ENCODE measurements at regions not wholly inside any gene's neighbourhood (a gene's known extent, or its start where the extent isn't known, plus 50 kb on each side); places are given as distances from the start of the nearest gene placed in this dataset.
"Not testable (repeated sequence)": the region's sequence is repeated elsewhere in the genome, so short reads cannot be mapped to it uniquely, and the experiment has no call there.

DNA sequence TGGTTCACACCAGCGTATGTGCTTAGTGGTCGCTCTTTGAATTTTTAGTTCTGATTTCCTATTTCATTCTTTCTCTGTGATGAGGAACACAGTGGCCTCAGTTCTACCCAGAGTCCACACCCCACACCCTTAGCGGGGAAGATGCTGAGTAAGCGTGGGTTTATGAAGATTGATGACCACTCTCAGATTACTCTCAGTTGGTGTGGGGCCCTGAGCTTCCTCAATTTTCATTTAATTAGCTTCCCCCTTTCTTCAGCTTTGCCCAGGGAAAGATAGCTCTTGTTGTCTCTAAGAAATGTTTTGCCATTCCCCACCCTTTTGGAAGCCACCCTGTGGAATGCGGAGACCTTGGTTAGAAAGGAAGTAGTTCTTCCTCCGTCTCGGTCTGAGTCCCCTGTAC lies 299.9 kb upstream of the PROX1 start:
- DNase-seq = no peak

DNA sequence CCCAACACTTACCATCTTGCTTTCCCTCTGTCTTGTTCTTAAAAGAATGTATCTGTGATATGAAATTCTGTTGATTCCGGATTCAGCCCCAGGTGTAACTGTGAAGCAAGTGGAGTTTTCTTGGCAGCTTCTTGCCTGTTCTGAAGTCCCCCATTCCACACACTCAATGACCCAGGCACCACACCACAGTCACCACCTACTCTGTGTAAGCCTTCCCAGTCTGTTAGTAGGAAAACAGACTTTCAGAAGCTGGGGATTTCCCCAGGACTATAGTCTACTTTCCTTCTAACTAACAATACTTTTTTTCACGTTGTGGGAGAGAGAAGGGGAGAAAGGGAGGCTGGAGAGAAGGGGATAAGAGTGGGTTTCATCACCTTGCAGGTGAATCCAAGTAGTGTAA lies 299.1 kb upstream of the PROX1 start:
- DNase-seq = no peak

DNA sequence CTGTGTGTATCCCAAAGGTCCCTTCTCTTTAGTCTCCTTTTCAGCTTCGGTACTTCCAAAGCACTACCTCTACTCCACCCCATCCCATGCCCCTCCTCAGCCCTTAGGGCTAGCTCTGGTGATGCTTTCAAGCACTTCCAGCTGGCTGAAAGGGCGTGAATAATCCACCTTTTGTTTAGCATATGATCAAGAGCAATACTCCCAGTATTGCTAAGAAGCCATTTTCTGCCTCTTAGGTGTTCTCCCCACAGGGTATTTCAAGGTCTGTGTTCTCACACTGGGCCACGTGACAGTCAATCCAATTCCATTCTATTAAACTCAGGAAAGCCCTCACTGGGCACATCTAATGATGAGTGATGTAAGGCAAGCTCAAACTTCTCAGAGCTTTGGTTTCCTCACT lies 298.5 kb upstream of the PROX1 start:
- DNase-seq = no peak

DNA sequence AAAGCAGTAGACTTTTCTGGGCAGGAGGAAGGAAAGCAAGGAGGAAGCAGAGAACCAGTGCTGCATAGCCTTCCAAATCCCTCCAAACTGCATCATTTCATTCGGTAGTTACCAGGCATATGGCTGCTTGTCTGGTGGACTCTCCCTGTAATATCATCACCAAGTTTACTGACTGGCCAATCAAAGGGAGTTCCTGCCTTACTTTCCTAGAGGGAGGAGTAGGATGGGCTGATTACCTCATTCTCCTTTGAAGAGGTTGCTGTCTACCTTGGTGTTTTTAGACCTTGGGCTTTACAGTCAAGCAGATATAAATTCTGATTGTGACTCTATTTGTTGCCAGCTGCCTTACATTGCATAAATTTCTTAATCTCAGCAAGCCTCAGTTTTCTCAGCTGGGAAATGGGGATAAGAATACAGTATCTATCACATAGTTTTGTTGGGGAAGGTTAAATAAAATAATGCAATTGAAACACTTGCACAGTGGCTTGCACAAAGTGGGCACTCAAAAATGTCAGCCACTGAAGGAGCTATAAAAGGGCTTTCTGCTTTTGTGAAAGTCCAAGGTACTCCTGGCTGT lies 297.3 kb upstream of the PROX1 start:
- no peak for DNase-seq

DNA sequence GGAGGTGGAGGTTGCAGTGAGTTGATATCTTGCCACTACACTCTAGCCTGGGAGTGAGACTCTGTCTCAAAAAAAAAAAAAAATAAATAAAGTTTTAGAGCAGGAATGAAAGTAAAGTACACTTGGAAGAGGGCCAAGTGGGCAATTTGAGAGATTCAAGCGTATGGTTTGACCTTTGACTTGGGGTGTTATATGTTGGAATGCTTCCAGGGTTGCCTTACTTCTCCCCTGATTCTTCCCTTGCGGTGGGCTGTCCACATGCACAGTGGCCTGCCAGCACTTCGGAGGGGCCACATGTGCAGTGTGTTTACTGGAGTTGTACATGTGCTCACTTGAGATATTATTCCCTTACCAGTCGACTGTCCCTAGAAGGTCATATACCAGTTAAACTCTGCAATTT lies 295.5 kb upstream of the PROX1 start:
- no peak for DNase-seq

DNA sequence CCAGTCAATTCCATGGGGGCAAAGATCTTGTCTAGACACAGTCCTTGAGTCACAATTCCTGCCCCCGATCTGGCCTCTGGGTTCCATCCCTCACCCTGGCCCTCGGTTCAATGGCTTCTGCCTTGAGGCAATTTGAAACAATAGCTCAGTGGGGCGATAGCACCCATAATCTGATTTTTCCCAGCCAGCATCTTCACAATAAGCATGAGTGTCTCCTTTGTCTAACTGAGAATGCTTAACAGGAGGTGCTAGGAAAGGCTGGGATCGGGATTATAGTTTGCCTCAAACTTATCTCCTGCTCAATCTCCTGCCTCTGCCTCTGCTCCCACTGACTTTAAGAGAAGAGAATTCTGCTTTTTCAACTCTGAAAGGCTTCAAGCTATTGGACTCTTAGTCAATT lies 293.9 kb upstream of the PROX1 start:
- DNase-seq = no peak

DNA sequence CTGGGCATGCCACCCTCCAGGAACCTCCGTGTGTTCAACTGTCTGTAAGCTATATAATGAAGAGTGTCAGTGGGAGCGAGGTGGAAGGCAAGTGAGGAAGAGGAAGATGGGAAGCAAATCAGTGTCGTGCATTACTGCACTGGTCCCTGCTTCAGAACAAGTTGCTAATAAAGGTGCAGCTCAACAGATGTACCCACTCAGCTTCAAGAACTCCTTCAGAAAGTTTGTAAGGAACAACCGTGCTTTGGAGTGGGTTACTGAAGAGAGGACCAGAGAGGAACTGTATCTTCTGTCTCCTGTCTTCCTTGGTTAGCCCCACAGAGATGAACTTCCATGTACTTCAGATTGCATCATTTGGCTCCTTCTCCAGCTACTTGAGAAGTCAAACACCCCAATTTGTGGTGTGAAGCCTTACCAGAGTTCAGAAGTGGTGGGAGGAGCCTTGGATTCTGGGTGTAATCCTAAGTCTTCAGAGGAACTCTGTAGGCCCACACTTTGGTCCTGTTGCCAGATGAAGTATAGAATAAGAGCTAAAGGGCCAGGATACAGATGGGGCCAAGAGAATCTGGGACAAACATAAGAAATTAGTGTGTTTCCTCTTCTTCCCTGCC lies 290.5 kb upstream of the PROX1 start:
- DNase-seq = no peak

DNA sequence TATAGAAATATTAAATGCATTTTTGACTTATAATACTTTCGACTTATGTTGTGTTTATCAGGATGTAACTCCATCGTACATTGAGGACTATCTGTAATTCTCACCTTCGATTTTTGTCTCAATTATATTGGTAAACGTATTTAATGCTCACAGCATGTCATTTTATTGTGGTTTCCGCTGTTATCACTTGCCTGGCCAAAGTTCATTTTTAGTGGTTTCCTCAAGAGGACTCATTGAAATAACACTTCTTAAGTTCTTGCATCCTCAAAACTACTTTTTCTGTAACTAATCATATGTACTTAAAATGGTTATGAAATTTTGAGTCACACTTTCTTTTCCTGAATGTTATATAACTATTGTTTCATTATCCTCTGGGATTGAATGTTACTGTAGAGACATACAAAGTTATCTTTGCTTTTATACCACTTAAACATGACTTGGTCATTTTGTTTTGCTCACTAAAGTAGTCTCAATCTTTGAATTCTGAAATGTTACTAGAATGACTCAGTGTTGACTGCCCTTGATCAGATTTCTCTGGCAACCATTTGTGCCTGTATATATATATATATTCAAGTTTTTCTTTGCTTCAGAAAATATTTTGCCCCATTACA lies 289.6 kb upstream of the PROX1 start:
- DNase-seq = no peak

DNA sequence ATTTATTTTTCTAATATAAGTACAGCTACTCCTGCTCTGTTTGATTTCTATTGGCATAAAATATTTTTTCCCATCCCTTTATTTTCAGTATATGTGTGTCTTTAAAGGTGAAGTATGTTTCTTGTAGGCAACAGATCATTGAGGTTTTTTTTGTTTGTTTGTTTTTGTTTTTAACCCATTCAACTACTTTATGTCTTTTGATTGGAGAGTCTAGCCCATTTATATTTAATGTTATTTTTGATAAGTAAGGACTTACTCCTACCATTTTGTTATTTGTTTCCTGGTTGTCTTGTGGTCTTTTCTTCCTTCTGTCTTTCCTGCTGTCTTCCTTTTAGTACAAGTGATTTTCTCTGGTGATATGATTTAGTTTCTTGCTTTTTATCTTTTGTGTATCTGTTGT lies 285.1 kb upstream of the PROX1 start:
- DNase-seq = no peak

DNA sequence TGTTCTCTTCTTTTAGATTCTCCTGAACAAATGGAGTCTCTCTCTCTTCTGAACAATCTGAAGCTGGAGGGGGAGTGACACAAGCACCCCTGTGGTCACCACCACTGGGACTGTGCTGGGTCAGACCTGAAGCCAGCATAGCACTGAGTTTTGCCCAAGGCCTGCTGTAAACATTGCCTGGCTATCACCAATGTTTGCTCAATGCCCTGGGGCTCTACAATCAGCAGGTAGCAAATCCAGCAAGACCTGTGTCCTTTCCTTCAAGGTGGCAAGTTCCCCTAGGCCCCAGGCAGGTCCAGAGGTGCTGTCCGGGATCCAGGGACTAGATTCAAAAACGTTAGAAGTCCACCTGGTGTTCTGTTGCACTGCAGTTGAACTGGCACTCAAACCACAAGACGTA lies 282.8 kb upstream of the PROX1 start:
- DNase-seq = no peak

DNA sequence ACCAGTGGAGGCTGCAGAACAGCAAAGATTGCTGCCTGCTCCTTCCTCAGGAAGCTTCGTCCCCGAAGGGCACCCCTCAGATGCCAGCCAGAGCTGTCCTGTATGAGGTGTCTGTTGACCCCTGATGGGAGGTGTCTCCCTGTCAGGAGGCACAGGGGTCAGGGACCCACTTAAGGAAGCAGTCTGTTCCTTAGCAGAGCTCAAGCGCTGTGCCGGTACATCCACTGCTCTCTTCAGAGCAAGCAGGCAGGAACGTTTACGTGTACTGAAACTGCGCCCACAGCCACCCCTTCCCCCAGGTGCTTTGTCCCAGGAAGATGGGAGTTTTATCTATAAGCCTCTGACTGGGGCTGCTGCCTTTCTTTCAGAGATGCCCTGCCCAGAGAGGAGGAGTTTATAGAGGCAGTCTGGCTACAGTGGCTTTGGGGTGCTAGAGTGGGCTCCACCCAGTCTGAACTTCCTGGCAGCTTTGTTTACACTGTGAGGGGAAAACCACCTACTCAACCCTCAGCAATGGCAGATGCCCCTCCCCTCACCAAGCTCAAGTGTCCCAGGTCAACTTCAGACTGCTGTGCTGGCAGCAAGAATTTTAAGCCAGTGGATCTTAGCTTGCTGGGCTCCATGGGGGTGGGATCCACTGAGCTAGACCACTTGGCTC lies 275.8 kb upstream of the PROX1 start:
- DNase-seq = not testable (repeated sequence)

DNA sequence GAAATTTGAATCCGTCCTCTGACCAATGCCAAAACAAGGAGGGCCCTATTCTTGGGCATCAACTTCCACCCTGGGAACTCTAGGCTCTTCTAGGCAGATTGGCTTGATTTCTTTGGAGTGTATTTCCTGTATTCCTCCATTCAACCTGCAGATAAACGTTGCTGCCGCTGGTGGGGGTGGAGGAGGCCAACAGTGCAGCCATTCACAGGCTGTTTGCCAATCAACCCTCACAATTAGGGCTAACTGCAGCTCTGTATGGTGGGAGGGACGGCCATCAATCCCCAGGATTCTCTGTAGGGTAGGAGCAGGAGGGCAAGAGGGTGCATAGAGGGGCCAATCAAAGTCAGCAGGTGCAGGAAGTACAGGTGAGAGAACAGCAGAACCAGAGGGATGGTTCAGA lies 273.1 kb upstream of the PROX1 start:
- no peak for DNase-seq

DNA sequence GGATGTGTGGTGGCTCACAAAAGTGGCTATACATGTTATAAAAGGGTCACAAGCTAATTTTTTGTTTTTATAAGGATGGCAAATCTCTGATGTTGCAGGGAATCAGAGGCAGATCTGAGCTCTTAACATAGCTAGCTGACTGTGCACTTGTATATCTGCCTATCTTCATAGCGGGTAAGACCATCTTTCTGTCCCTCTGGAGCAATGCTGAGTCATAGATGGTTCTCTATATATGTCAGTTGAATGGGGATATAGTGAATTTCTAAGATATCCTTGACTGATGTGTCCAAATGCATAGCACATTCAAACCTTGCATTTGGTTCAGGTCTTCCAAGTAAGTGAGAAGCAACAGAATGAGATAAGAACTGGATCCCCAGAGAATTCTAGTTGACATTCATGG lies 272.6 kb upstream of the PROX1 start:
- no peak for DNase-seq

DNA sequence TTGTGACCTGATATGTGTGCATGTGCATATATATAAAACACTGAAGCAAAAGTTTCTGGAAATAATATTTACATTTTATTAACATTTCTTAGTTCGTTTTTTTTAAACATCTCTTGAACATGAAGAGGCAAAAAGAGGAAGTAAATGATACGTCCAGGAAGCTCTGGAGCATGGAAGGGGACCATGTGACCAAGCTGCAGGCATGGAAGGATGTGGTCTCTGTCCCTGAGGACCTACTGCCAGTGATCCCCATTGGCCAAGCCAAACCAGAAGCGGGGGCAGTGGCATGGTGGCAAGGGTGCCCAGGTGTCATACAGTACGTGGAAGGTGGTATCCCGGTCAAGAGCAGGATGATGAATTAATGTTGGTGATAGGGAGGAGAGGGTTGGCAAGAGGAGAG lies 268.3 kb upstream of the PROX1 start:
- DNase-seq = no peak

DNA sequence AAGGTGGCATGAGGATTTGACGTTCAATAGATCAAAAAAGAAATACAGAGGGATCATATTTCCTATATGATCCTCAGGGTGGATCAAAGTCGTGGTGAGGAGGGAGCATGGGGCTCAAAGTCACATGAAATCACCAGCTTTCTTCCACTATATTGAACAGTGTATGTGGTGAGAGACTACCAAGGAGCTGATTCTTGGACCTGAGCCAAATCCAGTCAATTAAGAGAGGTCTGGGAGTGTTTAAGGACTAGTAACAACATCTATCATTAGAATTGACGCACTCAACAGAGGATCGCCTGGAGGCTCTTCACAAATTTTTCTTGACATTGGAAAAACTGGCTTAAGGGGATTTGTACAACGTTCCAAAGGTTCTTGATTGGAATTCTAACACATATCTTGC lies 267.7 kb upstream of the PROX1 start:
- DNase-seq = no peak

DNA sequence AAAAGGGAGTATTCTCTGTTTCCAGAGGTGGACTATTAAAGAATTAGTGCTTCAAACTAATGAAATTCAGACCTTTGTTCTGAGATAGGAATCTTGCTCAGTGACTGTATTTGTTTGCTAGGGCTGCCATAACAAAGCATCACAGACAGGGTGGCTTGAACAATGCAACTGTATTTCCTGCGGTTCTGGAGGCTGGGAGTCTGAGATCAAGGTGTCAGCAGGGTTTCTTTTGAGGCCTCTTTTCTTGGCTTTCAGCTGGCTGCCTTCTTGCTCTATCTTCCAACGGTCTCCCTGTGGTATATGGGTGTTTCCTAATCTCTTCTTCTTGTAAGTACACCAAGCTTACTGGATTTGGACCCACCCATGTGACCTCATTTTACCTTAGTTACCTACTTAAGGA lies 264.6 kb upstream of the PROX1 start:
- no peak for DNase-seq

DNA sequence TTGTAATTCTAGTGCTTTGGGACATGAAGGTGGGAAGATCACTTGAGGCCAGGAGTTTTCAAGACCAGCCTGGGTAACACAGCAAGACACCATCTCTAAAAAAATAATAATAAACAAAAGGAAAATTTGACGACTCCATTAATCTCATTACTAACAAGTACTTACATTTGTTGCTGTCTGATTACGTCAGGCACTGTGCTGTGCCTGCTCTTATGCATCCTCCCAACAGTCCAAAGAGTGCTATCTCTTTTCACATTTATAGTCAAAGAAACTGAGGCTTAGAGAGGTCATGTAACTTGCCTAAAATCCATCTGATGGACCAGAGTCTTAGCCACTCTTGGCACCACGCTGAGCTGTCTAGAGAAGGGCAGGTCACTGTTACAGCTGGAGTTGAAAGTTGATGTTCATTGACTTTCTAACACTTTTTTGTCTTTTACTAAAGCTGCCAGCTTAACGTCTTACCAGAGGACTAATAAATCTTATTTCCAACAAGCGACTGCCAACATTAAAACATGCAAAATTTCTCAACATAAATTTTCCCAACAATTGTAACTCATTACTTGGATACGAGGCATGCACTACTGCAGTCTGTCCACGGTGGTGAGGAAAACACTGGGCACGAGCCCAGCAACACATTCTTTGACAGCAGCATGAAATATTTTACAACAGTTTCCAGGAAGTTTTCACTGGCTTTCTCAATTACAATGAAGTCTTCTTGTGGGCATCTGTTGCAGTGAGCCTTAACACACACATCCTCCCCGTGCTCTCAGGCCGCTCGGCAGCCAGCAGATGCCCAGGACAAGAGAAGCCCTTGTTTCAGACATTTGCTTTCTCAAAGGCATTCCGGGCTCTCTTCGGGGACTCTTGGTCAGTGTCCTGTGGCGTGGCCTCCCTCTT lies 262.9 kb upstream of the PROX1 start:
- no peak for DNase-seq

DNA sequence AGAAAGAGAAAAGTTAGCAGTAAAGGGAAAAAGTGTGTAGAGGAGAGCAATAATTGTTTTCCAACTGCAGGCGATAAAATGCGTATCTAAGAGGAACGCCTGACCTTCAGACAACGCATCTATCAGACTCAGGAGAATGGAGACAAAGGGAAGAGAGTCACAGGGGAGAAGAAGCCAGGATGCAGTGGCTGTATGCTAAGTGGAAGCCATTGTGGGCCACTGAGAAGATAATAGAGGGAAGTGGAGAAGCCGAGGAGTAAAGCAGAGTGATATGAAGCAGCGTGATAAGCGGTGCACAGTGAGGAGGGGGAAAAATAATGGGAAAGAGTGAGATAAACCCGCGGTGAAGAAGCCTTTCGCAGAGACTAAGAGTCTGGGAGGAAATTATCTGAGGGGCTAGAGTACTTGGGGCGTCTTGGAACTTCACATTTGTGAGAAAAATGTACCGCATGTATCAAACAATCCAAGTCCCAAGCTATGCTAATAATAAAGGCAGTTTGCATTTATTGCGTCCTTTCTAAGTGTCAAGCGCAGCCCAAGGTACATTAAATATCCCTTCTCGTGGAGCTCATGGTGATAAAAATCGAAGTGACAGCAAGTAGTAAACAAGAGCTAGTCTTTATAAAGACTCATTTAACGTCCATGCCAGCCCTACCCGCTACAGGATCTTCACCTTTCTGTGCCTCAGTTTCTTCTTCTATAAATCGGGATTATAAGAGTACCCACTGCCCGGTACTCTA lies 259.8 kb upstream of the PROX1 start:
- no peak for DNase-seq

DNA sequence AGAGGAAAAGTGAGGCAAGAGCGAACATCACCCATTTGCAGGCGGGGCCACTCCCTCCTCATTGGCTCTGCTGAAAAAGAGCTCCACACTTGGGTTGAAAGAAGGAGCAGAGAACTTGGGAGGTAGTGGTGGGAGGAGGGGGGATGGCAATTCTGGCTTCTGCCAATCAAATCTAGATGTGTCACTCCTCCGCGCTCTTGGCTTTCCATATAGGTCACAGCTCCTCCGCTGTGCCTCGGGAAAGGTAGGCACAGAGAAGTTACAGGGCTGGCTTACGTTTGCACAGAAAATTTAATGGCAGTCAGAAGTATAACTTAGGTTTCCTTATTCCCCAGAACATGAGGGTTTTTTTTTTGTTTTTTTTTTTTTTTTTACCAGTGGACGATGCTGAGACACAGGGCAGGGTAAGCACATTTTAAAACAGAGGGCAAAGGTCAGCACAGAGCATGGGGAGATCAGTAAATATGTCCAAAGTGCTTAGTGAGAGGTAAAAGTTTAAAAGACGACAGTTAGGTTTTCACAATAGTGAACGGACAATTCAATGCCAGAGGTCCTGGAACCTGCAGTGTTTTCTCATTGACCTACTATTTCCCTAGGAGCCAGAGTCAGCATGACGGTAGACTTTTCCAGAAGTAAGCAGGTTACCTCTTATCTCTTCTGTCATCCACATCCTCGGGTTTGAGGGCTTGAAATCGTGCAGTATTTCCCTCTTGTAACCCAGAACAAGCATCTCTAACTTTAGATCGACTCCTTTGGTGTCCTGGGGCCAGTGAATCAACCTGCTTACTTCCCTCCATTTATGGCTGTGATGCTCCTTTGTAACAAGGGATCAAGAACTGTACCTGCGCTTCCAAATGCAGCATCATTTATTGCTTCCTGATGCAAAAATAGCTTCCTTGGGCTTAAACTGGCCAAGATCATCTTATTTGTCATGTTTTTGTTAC lies 258.9 kb upstream of the PROX1 start:
- DNase-seq = no peak

DNA sequence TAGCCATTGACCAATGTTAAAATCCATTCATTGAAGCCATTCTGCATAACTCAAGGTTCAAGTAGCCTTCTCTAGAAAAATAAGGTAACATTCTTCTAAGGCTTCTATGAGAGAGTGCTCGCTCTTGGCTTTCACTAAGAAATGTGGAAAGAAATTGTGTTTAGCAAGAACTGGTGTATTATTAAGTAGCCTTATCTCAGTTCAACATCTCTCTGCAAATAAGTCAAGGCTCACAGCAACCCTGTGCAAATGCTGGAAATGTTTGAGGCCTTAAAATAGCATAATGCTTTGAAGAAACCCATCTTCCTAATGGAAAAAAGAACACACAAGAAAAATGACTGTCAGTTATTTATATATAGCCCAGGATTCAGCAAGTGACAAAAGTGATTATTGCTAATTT lies 254.1 kb upstream of the PROX1 start:
- DNase-seq = no peak

DNA sequence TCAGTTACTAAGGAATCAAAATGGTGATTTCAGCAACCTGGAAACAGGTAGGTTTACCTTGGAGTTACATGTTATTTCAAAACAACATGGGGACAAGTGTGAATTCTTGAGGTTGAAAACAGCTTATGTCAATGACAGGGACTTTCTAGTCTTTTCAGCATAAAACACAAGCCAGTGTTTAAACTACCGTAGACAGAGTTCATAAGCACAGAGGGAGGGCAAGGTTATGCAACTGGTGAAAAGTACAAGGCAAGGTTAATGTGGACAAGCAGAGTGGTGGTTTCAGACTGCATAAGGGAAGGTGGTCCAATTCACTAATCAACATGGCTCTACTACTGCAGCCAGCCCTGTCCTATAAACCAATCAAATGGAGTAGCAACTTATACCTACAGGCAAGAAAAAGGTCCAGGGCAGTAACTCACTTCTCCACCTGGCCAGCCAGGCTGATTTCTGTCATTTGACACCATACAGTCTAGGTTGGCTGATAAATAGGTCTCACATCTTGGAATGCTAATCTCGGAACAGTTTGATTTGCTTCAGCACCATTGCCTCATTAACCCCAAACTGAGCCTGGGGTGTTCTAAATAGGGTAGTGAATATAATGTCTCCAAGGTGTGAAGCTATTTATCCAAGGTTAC lies 250.3 kb upstream of the PROX1 start:
- DNase-seq = no peak
